MM.1S (cell line): ENCODE measurements at regions not wholly inside any gene's neighbourhood (a gene's known extent, or its start where the extent isn't known, plus 50 kb on each side); places are given as distances from the start of the nearest gene placed in this dataset.

ENCODE experiments used
- CTCF ChIP-seq: fragments of 300-600 bp; sonication (generic); IDR thresholded peaks from 2 replicates; pipeline ENCODE4 v1.5.1; 2016; ENCODE audit warnings: antibody characterized with exemption, low read length, mixed read lengths
- EZH2 ChIP-seq: fragments of 300-600 bp; sonication (generic); optimal IDR thresholded peaks from 2 replicates; pipeline ENCODE3; 2017; ENCODE audit warnings: low read depth, mild to moderate bottlenecking, antibody characterized with exemption, low read length, mixed read lengths
- EZH2phosphoT487 ChIP-seq: fragments of 300-600 bp; sonication (generic); IDR thresholded peaks from 2 replicates; pipeline ENCODE4 v1.6.1; 2018; ENCODE audit warnings: antibody characterized with exemption, low read length

- no peak for TF ChIP-seq CTCF
- no peak for TF ChIP-seq EZH2
- no peak for TF ChIP-seq EZH2phosphoT487
Measured at GRCh38 chr2:67824186-67824585, 238.6 kb downstream of the C1D start.
